CD1c-positive myeloid dendritic cell (primary cell): ENCODE measurements at regions not wholly inside any gene's neighbourhood (a gene's known extent, or its start where the extent isn't known, plus 50 kb on each side); places are given as distances from the start of the nearest gene placed in this dataset.

Source experiments
- DNase-seq: peaks from one replicate; pipeline ENCODE4 v3.0.0-alpha.2; 2016; ENCODE audit errors: extremely low spot score

DNA sequence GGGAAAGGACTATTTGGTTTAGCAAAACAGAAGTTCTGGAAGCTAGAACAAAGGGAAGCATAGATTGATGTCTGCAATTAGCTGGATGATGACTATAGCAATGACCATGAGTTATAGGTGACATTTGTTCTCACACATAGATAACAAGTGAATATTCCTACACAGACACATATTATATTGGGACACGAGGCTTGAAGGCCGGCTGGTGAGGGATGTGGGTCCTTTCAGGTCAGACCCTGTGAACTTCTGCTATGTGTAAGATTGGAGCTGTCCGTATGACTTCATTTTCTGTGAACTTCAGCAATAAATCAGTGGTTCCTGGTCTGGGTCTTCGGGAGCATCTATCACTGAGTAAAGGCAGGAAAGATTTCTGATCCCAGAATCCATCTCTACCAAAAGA, 253.6 kb upstream of the CFAP20DC start:
- no peak for DNase-seq

- no peak for DNase-seq
These were observed 252.6 kb upstream of the CFAP20DC start for GRCh38 chr3:59302442-59302841.

DNA sequence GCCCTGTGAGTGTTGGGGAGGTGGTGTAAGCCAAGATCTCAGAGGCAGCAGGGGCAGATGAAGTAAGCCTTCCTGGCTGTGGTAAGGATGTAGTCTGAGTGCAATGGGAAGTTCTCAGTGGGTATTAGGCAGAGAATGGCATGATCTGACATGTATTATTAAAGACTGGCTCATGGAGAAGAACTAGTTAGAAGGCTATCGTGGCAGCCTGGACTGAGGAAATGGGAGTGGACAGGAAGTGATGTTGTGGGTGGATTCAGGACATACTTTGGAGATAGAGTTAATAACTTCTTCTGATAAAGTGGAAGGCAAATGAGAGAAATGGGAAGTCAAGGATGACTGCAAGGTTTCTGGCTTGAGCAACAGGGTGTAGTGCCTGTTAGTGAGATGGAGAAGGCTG, 250.9 kb upstream of the CFAP20DC start:
- DNase-seq: peak; percentile 74

DNA sequence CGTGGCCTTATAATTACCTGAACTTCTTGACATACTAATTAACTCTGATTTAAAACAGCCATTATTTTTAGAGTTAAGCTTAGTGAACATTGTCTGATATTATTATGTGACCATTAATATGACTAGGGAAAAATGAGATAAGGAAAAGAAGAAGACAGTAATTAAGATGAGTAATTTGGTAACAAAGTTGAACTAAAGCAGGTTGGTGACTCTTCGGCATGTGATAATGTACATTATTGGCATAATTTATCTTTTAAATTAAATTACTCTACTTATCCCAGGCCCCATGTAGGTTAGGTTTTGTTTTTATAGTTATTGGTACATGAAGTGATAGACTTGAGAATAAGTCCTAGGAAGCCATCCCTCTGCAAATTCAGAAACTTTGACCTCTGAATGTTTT, 249.7 kb upstream of the CFAP20DC start:
- no peak for DNase-seq

DNA sequence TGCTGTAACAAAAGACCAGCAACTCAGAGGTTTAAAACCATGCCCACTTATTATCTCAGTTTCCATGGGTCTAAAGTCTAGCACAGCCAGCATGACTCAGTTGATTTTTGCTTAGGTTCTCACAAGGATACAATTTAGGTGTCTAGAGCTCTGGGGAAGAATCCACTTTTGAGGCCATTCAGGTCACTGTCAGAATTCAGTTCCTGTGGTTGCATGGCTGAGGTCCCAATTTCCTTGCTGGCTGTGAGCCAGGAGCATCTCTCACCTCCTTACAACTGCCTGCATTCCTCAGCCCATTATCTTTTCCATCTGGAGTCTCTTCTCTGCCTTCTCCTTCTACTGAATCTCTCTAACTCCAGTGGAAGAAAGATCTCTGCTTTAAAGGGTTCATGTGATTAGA, 240.5 kb upstream of the CFAP20DC start:
- DNase-seq: no peak

GRCh38 chr3:59289831-59290230, 240.0 kb upstream of the CFAP20DC start:
- DNase-seq: no peak

GRCh38 chr3:59288951-59289350, 239.1 kb upstream of the CFAP20DC start:
- DNase-seq: no peak

DNA sequence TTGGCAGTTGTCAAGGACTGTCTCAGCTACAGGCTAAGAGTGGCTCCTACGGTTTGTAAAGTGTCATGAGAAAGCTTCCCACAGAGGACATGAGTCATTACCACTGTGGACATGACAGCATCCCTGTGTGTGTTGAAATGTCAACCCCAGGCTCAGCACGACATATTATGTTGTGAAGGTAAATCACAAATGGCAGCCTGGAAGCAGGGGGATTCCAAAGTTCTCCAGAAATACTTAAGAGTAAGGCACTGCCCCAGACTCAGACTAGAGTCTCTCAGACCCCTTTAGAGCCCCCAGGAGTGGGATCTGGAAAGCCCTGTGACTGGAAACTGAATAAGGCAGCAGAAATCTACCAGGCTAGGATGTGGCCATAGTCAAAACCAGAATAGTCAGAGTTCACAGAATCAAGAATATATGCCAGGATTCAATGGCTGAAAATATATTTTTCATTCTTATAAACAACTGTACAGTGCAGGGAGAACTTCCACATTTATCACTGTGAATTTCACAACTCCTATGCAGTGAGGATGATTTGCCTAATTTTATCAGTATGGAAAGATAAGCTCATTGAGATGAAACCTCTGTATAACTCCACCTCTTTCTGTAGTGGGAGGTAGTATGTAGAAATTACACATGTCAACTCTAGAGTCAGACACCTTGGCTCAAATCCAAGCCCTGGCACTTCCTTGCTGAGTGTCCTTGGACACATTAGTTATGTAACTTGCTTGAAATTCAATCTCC, 237.1 kb upstream of the CFAP20DC start:
- peak; percentile 86 for DNase-seq

GRCh38 chr3:59285560-59285959, 235.7 kb upstream of the CFAP20DC start:
- no peak for DNase-seq

DNA sequence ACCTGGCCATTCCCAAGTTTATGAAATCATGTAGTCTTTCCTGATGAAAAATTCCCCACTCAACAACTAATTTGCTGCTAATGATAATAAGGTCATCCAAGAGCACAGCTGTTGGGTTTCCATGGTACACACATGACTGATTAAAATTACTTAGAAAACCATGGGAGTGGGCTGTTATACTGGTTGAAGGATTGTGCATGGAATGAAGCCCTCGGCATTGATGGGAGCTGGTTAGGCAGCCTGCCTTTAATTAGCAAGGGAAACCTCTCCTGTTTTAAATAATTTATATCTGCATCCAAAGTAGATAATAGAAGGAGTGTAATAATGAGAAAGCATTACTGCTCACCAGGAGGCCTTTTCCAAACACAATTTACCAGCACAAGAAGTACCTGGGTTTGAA, 235.1 kb upstream of the CFAP20DC start:
- DNase-seq: no peak

GRCh38 chr3:59280113-59280512, 230.3 kb upstream of the CFAP20DC start:
- no peak for DNase-seq

DNA sequence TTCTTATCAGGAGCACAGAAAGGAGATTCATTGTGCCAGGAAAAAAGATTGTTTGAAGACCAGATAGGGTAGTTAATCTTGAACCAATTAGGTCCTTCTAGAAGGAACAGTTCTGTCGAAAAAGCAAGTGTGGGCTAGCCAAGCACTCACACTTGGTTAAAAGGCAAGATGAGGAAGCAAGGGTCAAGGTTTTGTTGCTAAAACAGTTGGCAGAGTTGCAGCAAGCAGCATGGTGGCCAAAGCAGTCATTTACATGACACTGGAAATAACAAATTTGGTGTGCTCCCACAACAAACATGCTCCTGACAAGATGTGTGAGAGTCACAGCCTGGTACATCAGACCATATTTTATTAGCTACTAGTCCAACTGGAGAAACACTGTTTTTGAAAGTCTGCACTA, 228.0 kb upstream of the CFAP20DC start:
- DNase-seq: no peak

DNA sequence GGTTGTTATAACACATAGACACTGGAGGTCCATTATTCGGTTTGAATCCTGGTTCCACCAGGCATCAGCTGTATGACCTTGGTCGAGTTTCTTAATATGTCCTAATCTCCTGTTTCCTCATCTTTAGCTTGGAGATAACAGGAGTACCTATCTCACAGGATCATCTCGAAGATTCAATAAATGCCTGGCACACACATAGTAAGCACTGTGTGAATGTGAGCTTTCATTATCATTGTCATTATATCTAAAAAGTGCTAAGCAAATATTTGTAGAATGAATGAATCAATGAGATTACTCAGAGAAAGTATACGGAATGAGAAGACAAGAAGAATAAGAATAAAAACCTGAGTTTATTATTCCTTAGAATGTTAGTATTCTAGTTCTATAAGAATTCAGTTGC, 227.4 kb upstream of the CFAP20DC start:
- DNase-seq: no peak

DNA sequence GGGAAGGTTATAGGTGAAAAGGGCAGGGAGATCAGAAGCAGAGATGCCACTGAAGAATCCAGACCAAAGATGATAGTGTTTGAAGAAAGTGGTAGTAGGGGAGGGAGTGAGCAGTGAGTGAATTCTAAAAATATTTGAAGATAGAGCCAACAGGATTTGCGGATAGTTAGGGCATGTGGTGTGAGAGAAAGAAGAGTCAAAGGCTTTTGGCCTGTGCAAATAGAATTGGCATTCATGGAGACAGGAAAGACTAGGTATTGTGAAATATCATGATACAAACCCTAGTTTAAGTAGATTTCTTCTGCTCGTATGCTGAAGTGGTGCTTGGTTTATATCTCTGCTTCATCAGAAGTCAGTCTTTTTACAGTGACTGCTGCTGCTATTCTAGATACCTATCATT, 224.2 kb upstream of the CFAP20DC start:
- no peak for DNase-seq

DNA sequence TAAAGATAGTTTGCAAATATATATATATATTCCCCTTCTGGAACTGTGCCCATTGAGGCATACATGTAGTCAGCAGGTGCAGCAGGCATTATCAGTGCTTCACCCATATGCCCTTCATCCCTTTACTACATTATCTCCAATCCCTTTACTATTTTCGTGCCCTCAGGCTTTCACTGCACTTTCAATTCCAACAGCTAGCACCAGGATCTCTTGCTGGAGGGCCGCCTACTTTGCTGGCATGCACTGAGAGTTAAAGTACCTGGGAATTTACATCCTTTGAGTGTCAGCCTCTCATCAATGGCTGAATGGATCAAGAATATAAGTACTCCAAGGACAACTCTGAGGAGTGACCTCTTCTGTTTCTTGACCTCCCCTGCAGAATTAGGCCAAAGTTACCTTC, 222.1 kb upstream of the CFAP20DC start:
- DNase-seq: no peak

DNA sequence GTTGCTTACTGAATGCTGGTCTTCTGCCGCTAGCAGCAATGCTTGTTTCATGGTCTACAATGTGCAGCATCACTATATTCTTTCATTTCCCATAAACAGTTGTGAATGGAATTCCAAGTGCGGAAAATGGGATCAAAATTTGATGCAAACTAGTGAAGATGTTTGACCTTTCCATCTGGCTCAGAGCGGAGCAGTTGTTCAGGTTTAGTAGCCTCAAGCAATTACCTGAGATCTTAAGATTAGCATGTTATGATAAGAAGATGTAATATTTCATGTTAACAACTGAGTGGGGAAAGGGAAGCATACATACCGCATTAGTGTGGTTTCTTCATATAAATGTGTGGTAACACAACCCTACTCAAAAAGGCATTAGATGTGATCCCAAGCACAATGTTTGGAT, 221.1 kb upstream of the CFAP20DC start:
- no peak for DNase-seq

DNA sequence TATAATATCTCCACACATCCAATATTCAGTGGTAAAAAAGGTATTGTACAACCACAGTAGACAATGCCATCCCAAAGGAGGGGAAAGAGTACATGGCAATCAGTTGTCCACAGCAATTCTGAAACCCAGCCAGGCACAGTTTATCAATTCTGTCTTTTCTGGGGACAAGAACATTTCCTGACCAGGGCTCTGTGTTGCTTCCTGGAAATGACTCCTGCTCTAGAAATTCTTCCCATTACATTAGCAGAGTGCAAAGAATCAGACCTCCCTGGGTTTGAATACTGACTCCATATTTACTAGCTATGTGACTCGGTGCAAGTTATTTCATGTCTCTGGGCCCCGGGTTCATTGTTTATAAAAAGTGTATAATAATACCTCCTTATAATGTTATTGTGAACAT, 220.4 kb upstream of the CFAP20DC start:
- DNase-seq: no peak

- no peak for DNase-seq
These were observed 218.3 kb upstream of the CFAP20DC start for GRCh38 chr3:59268170-59268569.

GRCh38 chr3:59267021-59267420, 217.2 kb upstream of the CFAP20DC start:
- no peak for DNase-seq

DNA sequence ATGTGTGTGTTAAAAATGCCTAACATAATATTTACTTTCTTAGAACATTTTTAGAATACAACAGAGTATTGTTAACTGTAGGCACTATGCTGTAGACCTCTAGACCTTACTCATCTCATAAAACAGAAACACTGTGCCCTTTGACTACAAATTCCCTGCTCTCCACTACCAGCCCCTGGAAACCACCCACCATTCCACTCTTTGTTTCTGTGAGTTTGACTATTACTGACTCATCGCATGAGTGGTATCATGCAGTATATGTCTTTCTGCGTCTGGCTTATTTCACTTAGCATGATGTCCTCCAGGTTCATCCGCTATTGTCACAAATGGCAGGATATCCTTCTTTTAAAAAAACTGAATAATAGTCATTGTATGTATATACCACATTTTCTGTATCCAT, 216.7 kb upstream of the CFAP20DC start:
- no peak for DNase-seq

GRCh38 chr3:59265566-59265965, 215.7 kb upstream of the CFAP20DC start:
- no peak for DNase-seq

DNA sequence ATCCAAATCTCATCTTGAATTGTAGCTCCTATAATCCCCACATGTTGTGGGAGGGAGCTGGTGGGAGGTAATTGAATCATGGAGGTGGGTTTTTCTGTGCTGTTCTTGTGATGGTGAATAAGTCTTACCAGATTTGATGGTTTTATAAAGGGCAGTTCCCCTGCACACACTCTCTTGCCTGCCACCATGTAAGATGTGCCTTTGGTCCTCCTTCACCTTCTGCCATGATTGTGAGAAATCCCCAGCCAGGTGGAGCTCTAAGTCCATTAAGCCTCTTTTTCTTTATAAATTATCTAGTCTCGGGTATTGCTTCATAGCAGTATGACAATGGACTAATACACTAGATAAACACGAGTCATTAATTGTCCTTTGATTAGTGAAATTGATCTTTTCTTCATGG, 214.5 kb upstream of the CFAP20DC start:
- DNase-seq: no peak

DNA sequence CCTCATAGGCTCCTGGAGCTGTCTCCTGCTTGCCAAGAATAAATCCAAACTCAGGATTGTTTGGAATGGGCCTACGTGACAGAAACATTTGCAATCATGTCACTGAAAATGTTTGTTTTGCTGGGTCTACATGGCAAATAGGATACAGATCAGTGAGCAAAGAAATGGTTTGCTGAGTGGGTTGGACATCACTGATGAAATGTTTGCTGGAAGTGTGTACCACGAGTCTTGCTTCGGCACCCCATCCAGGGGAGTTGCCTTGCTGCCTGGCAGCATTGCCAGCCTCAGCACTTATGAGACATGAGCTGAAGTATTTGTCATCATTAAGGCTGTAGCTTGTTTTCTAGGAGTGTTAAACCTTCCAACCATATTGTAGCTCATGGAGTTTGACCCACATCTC, 213.3 kb upstream of the CFAP20DC start:
- DNase-seq: no peak

DNA sequence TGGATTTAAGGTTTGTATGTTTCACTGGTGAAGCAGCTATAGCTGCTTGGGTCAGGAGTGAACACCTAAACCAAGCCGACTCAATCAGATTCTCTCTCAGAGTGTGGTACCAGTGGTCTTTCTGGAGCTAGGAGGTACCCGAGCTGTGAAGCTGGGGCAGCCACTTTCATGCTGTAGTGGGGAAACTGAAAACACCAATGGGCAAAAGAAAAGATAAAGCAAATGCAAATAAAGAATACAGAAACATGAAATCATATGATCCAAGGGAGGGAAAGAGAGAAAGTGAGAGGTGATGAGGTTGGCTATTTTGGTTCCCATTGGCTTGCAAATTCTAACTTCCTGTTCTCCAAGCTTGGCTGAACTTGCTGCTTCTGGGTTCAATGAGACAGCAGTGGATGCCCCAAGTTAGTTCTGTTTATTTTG, 212.3 kb upstream of the CFAP20DC start:
- no peak for DNase-seq
